ENCODE measurements at regions not wholly inside any gene's neighbourhood (a gene's known extent, or its start where the extent isn't known, plus 50 kb on each side); places are given as distances from the start of the nearest gene placed in this dataset.
"Not testable (repeated sequence)": the region's sequence is repeated elsewhere in the genome, so short reads cannot be mapped to it uniquely, and the experiment has no call there.

DNA sequence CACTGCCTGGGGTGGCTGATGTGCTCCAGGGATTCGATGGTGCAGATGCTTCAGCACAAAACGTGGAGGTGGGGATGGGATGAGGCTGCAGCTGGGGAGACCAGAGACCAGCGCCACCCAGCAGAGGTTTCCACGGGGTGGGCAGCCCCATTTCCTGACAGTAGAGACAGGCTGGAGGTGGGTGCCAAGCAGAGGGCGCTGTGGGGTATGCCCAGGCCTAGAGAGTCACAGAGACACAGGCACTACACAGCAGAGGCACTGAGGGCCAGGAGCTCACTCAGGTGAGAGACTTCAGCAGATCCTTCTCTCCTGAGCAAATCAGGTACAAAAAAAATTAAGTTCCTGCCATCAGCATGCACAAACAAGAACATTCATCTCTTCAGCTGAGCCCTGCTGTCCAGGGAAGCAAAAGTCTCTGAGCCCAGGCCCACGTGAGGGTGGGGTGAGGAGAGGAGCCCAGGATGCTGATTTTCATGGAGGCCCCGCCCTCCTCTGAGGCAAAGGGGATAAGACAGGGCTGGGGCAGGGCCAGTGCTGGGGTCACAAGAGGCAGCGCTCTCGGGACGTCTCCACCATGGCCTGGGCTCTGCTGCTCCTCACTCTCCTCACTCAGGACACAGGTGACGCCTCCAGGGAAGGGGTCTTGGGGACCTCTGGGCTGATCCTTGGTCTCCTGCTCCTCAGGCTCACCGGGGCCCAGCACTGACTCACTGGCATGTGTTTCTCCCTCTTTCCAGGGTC, 53.1 kb downstream of the GGTLC2 start:
- no peak for DNase-seq (ENCODE audit: low spot score)
- TF ChIP-seq CTCF (IDR thresholded peaks at IDR 0.05): no peak
- no peak overlapping the region for H3K27ac ChIP-seq
- H3K4me3 ChIP-seq: no peak overlapping the region

- Histone ChIP-seq H3K4me3 (no peak overlapping the region), H3K27ac (no peak overlapping the region)
- DNase-seq (ENCODE audit: low spot score): peak; percentile 21
- TF ChIP-seq CTCF (IDR thresholded peaks at IDR 0.05): no peak
Observed at GRCh38 chr22:22698263-22698750, 53.9 kb downstream of the GGTLC2 start.

- no peak for TF ChIP-seq CTCF (IDR thresholded peaks at IDR 0.05)
- Histone ChIP-seq H3K4me3 (no peak overlapping the region), H3K27ac (no peak overlapping the region)
- DNase-seq (ENCODE audit: low spot score): peak; percentile 28
Observed at GRCh38 chr22:22700631-22701030, 56.2 kb downstream of the GGTLC2 start.

DNA sequence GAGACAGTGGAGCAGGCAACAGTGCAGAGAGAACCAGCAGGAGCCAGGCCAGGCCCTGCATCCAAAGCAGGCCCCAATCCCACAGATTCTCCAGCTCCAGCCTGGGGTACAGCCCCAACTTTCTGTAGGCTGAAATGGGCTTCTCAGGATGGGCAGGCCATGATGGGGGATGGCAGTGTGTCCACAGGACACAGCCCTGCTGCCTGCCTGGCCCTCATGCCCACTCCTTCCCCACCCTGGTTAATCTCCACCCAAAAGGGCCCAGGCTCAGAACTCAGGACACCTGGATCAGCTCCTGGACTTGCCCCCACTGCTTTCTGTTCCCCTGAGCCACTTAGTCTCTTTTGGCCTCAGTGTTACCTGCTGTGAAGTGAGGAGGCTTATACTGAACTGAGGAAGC, 57.1 kb downstream of the GGTLC2 start:
- peak; percentile 33 for DNase-seq (ENCODE audit: low spot score)
- not testable (repeated sequence) for H3K4me3 ChIP-seq, H3K27ac ChIP-seq

DNA sequence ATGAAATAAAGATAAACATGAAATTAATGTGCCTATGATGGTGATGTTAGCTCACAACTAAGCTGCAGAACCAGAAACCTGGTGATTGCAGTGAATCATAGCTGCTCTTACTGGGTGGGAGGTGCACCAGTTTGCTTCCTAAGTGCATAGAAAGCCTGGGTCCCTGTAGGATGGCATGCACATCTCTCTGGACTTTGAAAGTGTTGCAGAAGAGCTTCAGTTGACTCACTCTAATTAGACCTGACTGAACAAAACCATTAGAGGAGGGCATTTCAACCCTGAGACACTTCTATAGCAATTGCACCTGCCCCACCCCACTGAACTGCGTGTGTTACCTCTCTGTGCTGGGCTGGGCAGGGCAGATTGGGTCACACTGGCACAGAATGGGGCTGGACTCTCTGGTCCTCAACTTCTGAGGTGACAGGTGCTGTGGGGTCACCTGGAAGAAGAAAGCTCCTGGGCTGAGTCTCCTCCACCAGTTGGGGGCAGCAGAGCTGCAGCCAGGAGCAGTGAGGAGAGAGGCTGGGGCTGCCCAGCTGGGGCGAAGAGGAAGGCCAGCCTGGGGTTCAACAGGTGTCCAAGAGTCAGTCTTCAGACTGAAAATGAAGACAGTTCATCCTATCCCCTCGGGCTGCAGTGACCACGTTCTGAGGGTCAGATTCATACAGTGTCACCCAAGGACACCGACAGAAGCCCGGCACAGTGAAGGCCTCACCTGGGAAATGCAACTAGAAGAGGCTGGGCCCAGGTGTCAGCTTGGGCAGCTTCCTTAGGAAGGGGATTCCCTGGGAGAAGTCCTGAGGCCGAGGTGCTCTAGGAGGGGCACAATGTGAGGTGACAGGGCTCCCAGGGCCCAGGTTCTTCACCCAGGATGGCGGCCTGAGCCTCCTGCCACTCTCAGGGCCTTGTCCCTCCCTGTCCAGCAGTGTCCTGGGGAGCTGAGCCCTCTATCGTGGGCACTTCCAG, 58.1 kb downstream of the GGTLC2 start:
- H3K27ac ChIP-seq: no peak overlapping the region
- no peak for TF ChIP-seq CTCF (IDR thresholded peaks at IDR 0.05)
- no peak overlapping the region for H3K4me3 ChIP-seq
- DNase-seq (ENCODE audit: low spot score): peak; percentile 53

GRCh38 chr22:22703203-22703570, 58.8 kb downstream of the GGTLC2 start:
- no peak for TF ChIP-seq CTCF (IDR thresholded peaks at IDR 0.05)
- no peak overlapping the region for H3K4me3 ChIP-seq
- DNase-seq (ENCODE audit: low spot score): peak; percentile 56
- no peak overlapping the region for H3K27ac ChIP-seq

DNA sequence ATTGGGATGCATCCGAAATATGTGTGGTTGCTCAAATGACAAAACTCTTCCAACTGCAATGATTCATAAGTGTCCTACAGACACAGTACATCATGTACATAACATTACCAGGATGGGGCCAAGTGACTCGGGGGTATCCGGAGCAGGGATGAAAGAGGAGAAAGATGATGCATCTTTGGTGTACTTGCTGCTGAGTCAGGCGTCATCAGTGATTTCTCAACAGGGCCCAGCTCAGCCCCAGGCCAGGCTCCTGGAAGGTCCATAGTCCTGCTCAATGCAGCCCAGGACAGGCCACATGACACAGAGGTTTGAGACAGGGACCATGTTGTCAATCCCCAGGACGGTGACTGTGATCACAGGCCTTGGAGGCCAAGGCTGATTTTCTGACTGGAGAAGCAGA, 59.3 kb downstream of the GGTLC2 start:
- peak; percentile 65 for DNase-seq (ENCODE audit: low spot score)
- TF ChIP-seq CTCF (IDR thresholded peaks at IDR 0.05): no peak
- Histone ChIP-seq H3K27ac (no peak overlapping the region), H3K4me3 (no peak overlapping the region)

Measured in coronary artery (tissue), 2 donors.